B cell (primary cell): ENCODE measurements at regions not wholly inside any gene's neighbourhood (a gene's known extent, or its start where the extent isn't known, plus 50 kb on each side); places are given as distances from the start of the nearest gene placed in this dataset.

ENCODE experiments used
- EZH2 ChIP-seq: IDR thresholded peaks from 2 replicates; pipeline ENCODE4 v1.6.1; 2012; ENCODE audit warnings: borderline replicate concordance, low read depth, mild to moderate bottlenecking, moderate library complexity, low read length; ENCODE audit not compliant: insufficient read depth, poor library complexity, severe bottlenecking
- TF ChIP-seq, protein P1 (sequence below): fragments of 200-600 bp; IDR thresholded peaks from one replicate; pipeline ENCODE4 v1.8.0; 2022; ENCODE audit warnings: antibody characterized with exemption, mild to moderate bottlenecking

DNA sequence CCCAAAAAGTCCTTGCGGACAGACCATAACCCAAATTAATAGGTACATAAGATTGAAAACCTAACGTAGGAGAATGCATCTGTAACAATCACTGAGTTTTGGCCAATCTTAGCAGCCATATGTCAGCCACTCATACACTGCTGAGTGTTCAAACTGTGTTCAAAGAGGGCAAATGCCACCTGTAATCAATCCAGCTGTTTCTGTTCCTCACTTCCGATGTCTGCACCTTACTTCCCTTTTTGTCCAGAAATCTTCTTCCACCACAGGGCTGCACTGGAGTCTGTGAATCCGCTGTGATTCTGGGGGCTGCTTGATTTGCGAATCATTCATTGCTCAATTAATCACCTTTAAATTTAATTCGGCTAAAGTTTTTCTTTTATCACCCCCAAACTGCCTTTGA, 263.9 kb downstream of the ICE1 start:
- TF ChIP-seq, protein P1, sequence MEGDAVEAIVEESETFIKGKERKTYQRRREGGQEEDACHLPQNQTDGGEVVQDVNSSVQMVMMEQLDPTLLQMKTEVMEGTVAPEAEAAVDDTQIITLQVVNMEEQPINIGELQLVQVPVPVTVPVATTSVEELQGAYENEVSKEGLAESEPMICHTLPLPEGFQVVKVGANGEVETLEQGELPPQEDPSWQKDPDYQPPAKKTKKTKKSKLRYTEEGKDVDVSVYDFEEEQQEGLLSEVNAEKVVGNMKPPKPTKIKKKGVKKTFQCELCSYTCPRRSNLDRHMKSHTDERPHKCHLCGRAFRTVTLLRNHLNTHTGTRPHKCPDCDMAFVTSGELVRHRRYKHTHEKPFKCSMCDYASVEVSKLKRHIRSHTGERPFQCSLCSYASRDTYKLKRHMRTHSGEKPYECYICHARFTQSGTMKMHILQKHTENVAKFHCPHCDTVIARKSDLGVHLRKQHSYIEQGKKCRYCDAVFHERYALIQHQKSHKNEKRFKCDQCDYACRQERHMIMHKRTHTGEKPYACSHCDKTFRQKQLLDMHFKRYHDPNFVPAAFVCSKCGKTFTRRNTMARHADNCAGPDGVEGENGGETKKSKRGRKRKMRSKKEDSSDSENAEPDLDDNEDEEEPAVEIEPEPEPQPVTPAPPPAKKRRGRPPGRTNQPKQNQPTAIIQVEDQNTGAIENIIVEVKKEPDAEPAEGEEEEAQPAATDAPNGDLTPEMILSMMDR: no peak
- no peak for TF ChIP-seq EZH2
